Lower leg skin (tissue), 3 donors: ENCODE measurements at regions not wholly inside any gene's neighbourhood (a gene's known extent, or its start where the extent isn't known, plus 50 kb on each side); places are given as distances from the start of the nearest gene placed in this dataset.

Experiments used
- CTCF ChIP-seq, 3 donors: fragments of 450-650 bp; IDR thresholded peaks; one replicate each; pipeline ENCODE4 v1.5.1; 2016; ENCODE audit warnings: antibody characterized with exemption in 3 of 3, mild to moderate bottlenecking in 3 of 3, moderate library complexity in 2 of 3
- POLR2A ChIP-seq, 2 donors: fragments of 450-650 bp; IDR thresholded peaks; one replicate each; pipeline ENCODE4 v1.6.1; 2016 to 2017; ENCODE audit warnings: antibody characterized with exemption in 2 of 2, mild to moderate bottlenecking in 1 of 2, moderate library complexity in 1 of 2

GRCh38 chr4:66704243-66704642, 841.1 kb downstream of the CENPC start:
- TF ChIP-seq CTCF (IDR thresholded peaks at IDR 0.05): no peak
- TF ChIP-seq POLR2A (IDR thresholded peaks at IDR 0.05): no peak
